Loucy (cell line): ENCODE measurements at regions not wholly inside any gene's neighbourhood (a gene's known extent, or its start where the extent isn't known, plus 50 kb on each side); places are given as distances from the start of the nearest gene placed in this dataset.

ENCODE experiments used
- H2AFZ ChIP-seq: fragments of 200-600 bp; sonication (generic); 2 replicates; pipeline ENCODE4 v1.6.0; 2016; ENCODE audit warnings: antibody characterized with exemption, mild to moderate bottlenecking, low read length, moderate library complexity
- H3F3A ChIP-seq: fragments of 200-600 bp; 2 replicates; pipeline ENCODE4 v1.6.0; 2016; ENCODE audit warnings: antibody characterized with exemption, low read depth, mild to moderate bottlenecking
- H3K27me3 ChIP-seq: fragments of 200-600 bp; sonication (generic); 2 replicates; pipeline ENCODE4 v1.6.1; 2014; ENCODE audit warnings: low read length, mild to moderate bottlenecking; ENCODE audit not compliant: insufficient read depth, poor library complexity, severe bottlenecking
- H3K36me3 ChIP-seq: fragments of 200-600 bp; sonication (generic); 2 replicates; pipeline ENCODE4 v1.6.1; 2016; ENCODE audit warnings: low read length; ENCODE audit not compliant: insufficient read depth
- H3K4me1 ChIP-seq: fragments of 200-600 bp; sonication (generic); 2 replicates; pipeline ENCODE4 v1.5.1; 2014; ENCODE audit warnings: low read length, mild to moderate bottlenecking; ENCODE audit not compliant: insufficient read depth, poor library complexity, severe bottlenecking
- H3K4me2 ChIP-seq: fragments of 200-600 bp; sonication (generic); 2 replicates; pipeline ENCODE4 v1.6.0; 2014; ENCODE audit warnings: antibody characterized with exemption, low read length, low read depth, mild to moderate bottlenecking; ENCODE audit not compliant: poor library complexity, severe bottlenecking
- H3K4me3 ChIP-seq: fragments of 200-600 bp; sonication (generic); 2 replicates; pipeline ENCODE4 v1.5.1; 2014; ENCODE audit warnings: low read length, mild to moderate bottlenecking, mixed read lengths; ENCODE audit not compliant: poor library complexity, severe bottlenecking
- H3K79me2 ChIP-seq: fragments of 200-600 bp; sonication (generic); 2 replicates; pipeline ENCODE4 v1.6.1; 2014; ENCODE audit warnings: low read length; ENCODE audit not compliant: insufficient read depth
- H3K9ac ChIP-seq: fragments of 200-600 bp; sonication (generic); 2 replicates; pipeline ENCODE4 v1.6.0; 2014; ENCODE audit warnings: mild to moderate bottlenecking, low read depth, low read length, moderate library complexity; ENCODE audit not compliant: poor library complexity, severe bottlenecking
- H3K9me2 ChIP-seq: fragments of 200-600 bp; sonication (generic); replicated peaks from 2 replicates; pipeline ENCODE4 v1.6.1; 2016; ENCODE audit warnings: low read depth, low read length, mixed read lengths
- H3K9me3 ChIP-seq: fragments of 200-600 bp; sonication (generic); 2 replicates; pipeline ENCODE4 v1.6.1; 2014; ENCODE audit warnings: mild to moderate bottlenecking, antibody characterized with exemption, low read length, low read depth; ENCODE audit not compliant: insufficient read depth
- H4K20me1 ChIP-seq: fragments of 200-600 bp; sonication (generic); 2 replicates; pipeline ENCODE4 v1.6.0; 2014; ENCODE audit warnings: antibody characterized with exemption, low read length, mild to moderate bottlenecking; ENCODE audit not compliant: insufficient read depth, poor library complexity, severe bottlenecking
- EZH2phosphoT487 ChIP-seq: fragments of 200-600 bp; IDR thresholded peaks from 2 replicates; pipeline ENCODE4 v1.6.1; 2018; ENCODE audit warnings: antibody characterized with exemption, mild to moderate bottlenecking, moderate library complexity, borderline replicate concordance
- TF ChIP-seq, protein P1 (sequence below): fragments of 200-600 bp; sonication (generic); conservative IDR thresholded peaks from 2 replicates; pipeline ENCODE4 v1.5.1; 2014; ENCODE audit warnings: mild to moderate bottlenecking, antibody characterized with exemption, low read length

DNA sequence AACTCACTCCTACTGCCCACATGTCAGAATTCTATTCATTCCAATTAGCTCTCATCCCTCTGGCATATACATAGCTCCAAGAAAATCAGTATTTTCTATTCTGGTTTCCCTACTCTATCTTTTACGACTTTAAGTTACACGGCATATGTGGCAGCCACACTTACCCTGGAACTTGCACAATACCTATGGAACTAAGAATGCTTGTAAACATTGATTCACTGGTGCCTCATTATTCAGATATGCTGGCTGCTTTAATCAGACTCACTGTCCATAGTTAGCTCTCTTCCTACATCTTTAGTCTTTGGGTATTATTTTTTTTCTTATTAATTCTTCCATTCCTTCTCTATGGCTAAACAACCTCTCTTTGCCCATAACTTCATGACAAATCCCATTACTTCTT lies 1519.9 kb upstream of the ACVR2A start:
- no peaks in the 10 kb centered on the region for H3K79me2 ChIP-seq

DNA sequence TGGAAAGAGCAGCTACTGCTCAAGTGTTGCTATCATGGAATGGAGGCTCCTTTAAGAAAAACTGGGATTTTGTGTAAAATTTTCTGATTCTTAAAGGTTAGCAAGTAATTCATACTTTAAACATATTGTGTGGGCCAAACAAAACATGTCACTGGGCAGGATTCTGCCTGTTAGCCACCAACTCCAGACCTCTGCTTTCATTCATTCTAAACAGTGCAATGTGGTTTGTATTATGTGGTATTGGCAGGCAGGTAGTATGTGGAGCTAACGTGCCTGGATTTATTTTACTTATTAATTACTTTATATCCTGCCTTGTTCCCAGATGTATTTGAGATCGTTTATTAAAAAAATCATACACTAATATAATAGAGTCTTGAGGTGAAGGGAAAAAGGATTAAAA lies 1521.3 kb upstream of the ACVR2A start:
- Histone ChIP-seq H3F3A (no peaks in the 10 kb centered on the region), H3K9ac (no peak overlapping the region), H3K4me2 (no peak overlapping the region), H3K4me1 (no peaks in the 10 kb centered on the region), H3K4me3 (no peak overlapping the region), H3K36me3 (no peaks in the 10 kb centered on the region), H3K9me3 (no peaks in the 10 kb centered on the region), H3K9me2 (no peaks in the 10 kb centered on the region), H4K20me1 (no peaks in the 10 kb centered on the region), H3K27me3 (no peaks in the 10 kb centered on the region), H2AFZ (no peak overlapping the region), H3K79me2 (no peaks in the 10 kb centered on the region)
- no peak for TF ChIP-seq EZH2phosphoT487
- TF ChIP-seq, protein P1, sequence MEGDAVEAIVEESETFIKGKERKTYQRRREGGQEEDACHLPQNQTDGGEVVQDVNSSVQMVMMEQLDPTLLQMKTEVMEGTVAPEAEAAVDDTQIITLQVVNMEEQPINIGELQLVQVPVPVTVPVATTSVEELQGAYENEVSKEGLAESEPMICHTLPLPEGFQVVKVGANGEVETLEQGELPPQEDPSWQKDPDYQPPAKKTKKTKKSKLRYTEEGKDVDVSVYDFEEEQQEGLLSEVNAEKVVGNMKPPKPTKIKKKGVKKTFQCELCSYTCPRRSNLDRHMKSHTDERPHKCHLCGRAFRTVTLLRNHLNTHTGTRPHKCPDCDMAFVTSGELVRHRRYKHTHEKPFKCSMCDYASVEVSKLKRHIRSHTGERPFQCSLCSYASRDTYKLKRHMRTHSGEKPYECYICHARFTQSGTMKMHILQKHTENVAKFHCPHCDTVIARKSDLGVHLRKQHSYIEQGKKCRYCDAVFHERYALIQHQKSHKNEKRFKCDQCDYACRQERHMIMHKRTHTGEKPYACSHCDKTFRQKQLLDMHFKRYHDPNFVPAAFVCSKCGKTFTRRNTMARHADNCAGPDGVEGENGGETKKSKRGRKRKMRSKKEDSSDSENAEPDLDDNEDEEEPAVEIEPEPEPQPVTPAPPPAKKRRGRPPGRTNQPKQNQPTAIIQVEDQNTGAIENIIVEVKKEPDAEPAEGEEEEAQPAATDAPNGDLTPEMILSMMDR: no peak

More for the DNA sequence above, 1519.9 kb upstream of the ACVR2A start:
- Histone ChIP-seq H3K4me3 (no peak overlapping the region), H2AFZ (no peak overlapping the region), H3K9ac (no peak overlapping the region), H4K20me1 (no peaks in the 10 kb centered on the region), H3K4me1 (no peaks in the 10 kb centered on the region), H3K4me2 (no peak overlapping the region), H3K27me3 (no peaks in the 10 kb centered on the region), H3K36me3 (no peaks in the 10 kb centered on the region), H3K9me2 (no peaks in the 10 kb centered on the region), H3K9me3 (no peaks in the 10 kb centered on the region), H3F3A (no peaks in the 10 kb centered on the region)
- TF ChIP-seq, protein P1: no peak
- no peak for TF ChIP-seq EZH2phosphoT487

DNA sequence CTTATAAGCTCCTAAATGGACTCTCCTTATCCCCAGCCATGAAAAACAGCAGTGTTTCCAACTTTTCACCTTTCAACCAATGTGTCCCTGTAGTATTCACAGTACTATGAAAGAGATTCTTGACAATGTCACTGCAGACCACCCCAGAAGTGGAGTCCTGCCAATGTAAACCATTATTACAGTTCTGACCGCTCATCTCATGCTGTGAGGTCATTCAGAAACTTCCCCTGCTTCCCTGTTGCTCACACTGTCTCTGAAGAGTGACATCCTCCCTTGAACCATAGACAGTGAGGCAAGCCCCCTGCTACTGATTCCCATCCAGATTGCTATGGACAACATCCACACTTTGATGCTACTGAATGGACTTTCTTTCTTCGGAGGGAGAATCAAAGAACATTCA lies 1523.7 kb upstream of the ACVR2A start:
- no peak overlapping the region for H3K9ac ChIP-seq
- no peak overlapping the region for H3K4me2 ChIP-seq
- H3F3A ChIP-seq: no peaks in the 10 kb centered on the region
- H3K4me1 ChIP-seq: no peaks in the 10 kb centered on the region
- H3K9me3 ChIP-seq: no peaks in the 10 kb centered on the region
- H3K4me3 ChIP-seq: no peak overlapping the region
- H3K9me2 ChIP-seq: no peaks in the 10 kb centered on the region
- H3K27me3 ChIP-seq: no peaks in the 10 kb centered on the region
- H3K36me3 ChIP-seq: no peaks in the 10 kb centered on the region
- no peaks in the 10 kb centered on the region for H4K20me1 ChIP-seq
- no peak overlapping the region for H2AFZ ChIP-seq
- H3K79me2 ChIP-seq: no peaks in the 10 kb centered on the region
- TF ChIP-seq, protein P1: no peak
- TF ChIP-seq EZH2phosphoT487: no peak
